MG63 (cell line): ENCODE measurements at regions not wholly inside any gene's neighbourhood (a gene's known extent, or its start where the extent isn't known, plus 50 kb on each side); places are given as distances from the start of the nearest gene placed in this dataset.
A peak's percentile ranks its signal among the peaks of the same experiment; 100 is the strongest.

Experiments
- DNase-seq: peaks from one replicate; pipeline ENCODE4 v3.0.0-alpha.2; 2020
- H3K27me3 ChIP-seq: fragments of 250-450 bp; sonication (Bioruptor Pico); 2 replicates; pipeline ENCODE4 v1.5.1; 2020; ENCODE audit warnings: mild to moderate bottlenecking, moderate library complexity
- H3K36me3 ChIP-seq: fragments of 250-450 bp; sonication (Bioruptor Pico); 2 replicates; pipeline ENCODE4 v1.5.1; 2020; ENCODE audit warnings: mild to moderate bottlenecking, moderate library complexity
- H3K4me3 ChIP-seq: fragments of 250-450 bp; sonication (Bioruptor Pico); 2 replicates; pipeline ENCODE4 v1.5.1; 2020; ENCODE audit warnings: mild to moderate bottlenecking, moderate library complexity
- H3K9me3 ChIP-seq: fragments of 250-450 bp; sonication (Bioruptor Pico); 2 replicates; pipeline ENCODE4 v1.5.1; 2020; ENCODE audit warnings: mild to moderate bottlenecking, moderate library complexity

GRCh38 chr2:22990246-22990645 is 394.7 kb upstream of the KLHL29 start:
- Histone ChIP-seq H3K4me3 (no peak overlapping the region), H3K36me3 (no peaks in the 10 kb centered on the region), H3K9me3 (no peaks in the 10 kb centered on the region), H3K27me3 (no peaks in the 10 kb centered on the region)
- no peak for DNase-seq

- H3K9me3 ChIP-seq, result no peaks in the 10 kb centered on the region
- no peak for DNase-seq
- H3K36me3 ChIP-seq, result no peaks in the 10 kb centered on the region
- no peaks in the 10 kb centered on the region for H3K27me3 ChIP-seq
- no peak overlapping the region for H3K4me3 ChIP-seq
Measured at GRCh38 chr2:22991844-22992243, 393.1 kb upstream of the KLHL29 start.

GRCh38 chr2:22992441-22992840 is 392.5 kb upstream of the KLHL29 start:
- DNase-seq, result no peak
- no peaks in the 10 kb centered on the region for H3K9me3 ChIP-seq

GRCh38 chr2:22993250-22993649 is 391.7 kb upstream of the KLHL29 start:
- Histone ChIP-seq H3K9me3 (no peaks in the 10 kb centered on the region), H3K27me3 (no peaks in the 10 kb centered on the region), H3K4me3 (no peak overlapping the region), H3K36me3 (no peaks in the 10 kb centered on the region)
- no peak for DNase-seq

More at GRCh38 chr2:22992441-22992840, 392.5 kb upstream of the KLHL29 start:
- Histone ChIP-seq H3K27me3 (no peaks in the 10 kb centered on the region), H3K4me3 (no peak overlapping the region), H3K36me3 (no peaks in the 10 kb centered on the region)

GRCh38 chr2:22995576-22995975 is 389.4 kb upstream of the KLHL29 start:
- H3K9me3 ChIP-seq, result no peaks in the 10 kb centered on the region
- H3K27me3 ChIP-seq, result no peaks in the 10 kb centered on the region
- H3K4me3 ChIP-seq, result no peak overlapping the region
- no peak for DNase-seq
- no peaks in the 10 kb centered on the region for H3K36me3 ChIP-seq

GRCh38 chr2:22996911-22997310 is 388.1 kb upstream of the KLHL29 start:
- DNase-seq, result no peak
- H3K9me3 ChIP-seq, result no peaks in the 10 kb centered on the region
- no peaks in the 10 kb centered on the region for H3K27me3 ChIP-seq
- H3K4me3 ChIP-seq, result no peak overlapping the region
- no peaks in the 10 kb centered on the region for H3K36me3 ChIP-seq

- Histone ChIP-seq H3K36me3 (no peaks in the 10 kb centered on the region), H3K4me3 (no peak overlapping the region), H3K9me3 (no peaks in the 10 kb centered on the region), H3K27me3 (no peaks in the 10 kb centered on the region)
- no peak for DNase-seq
Measured at GRCh38 chr2:22998359-22998758, 386.6 kb upstream of the KLHL29 start.

GRCh38 chr2:22999951-23000350 is 385.0 kb upstream of the KLHL29 start:
- DNase-seq, result peak; percentile 46
- Histone ChIP-seq H3K36me3 (no peaks in the 10 kb centered on the region), H3K4me3 (no peak overlapping the region), H3K27me3 (no peaks in the 10 kb centered on the region), H3K9me3 (no peaks in the 10 kb centered on the region)

GRCh38 chr2:23002234-23002633 is 382.7 kb upstream of the KLHL29 start:
- Histone ChIP-seq H3K36me3 (no peaks in the 10 kb centered on the region), H3K27me3 (no peaks in the 10 kb centered on the region), H3K9me3 (no peaks in the 10 kb centered on the region), H3K4me3 (no peak overlapping the region)
- no peak for DNase-seq

GRCh38 chr2:23005469-23005868 is 379.5 kb upstream of the KLHL29 start:
- no peak for DNase-seq
- Histone ChIP-seq H3K9me3 (no peaks in the 10 kb centered on the region), H3K4me3 (no peak overlapping the region), H3K27me3 (no peaks in the 10 kb centered on the region), H3K36me3 (no peaks in the 10 kb centered on the region)

- no peaks in the 10 kb centered on the region; the same call in 1 of the 2 replicates for H3K9me3 ChIP-seq
- DNase-seq, result no peak
- H3K27me3 ChIP-seq, result no peaks in the 10 kb centered on the region
- no peaks in the 10 kb centered on the region for H3K36me3 ChIP-seq
- no peak overlapping the region for H3K4me3 ChIP-seq
Measured at GRCh38 chr2:23007631-23008235, 377.2 kb upstream of the KLHL29 start.

GRCh38 chr2:23008440-23008839 is 376.5 kb upstream of the KLHL29 start:
- Histone ChIP-seq H3K36me3 (no peaks in the 10 kb centered on the region), H3K9me3 (no peaks in the 10 kb centered on the region; the same call in 1 of the 2 replicates), H3K27me3 (no peaks in the 10 kb centered on the region), H3K4me3 (no peak overlapping the region)
- no peak for DNase-seq

GRCh38 chr2:23008951-23009350 is 376.0 kb upstream of the KLHL29 start:
- H3K4me3 ChIP-seq, result no peak overlapping the region
- no peaks in the 10 kb centered on the region; the same call in 1 of the 2 replicates for H3K9me3 ChIP-seq
- no peak for DNase-seq
- no peaks in the 10 kb centered on the region for H3K27me3 ChIP-seq
- H3K36me3 ChIP-seq, result no peaks in the 10 kb centered on the region

- no peak overlapping the region for H3K4me3 ChIP-seq
- H3K9me3 ChIP-seq, result no peaks in the 10 kb centered on the region; the same call in 1 of the 2 replicates
- no peaks in the 10 kb centered on the region for H3K27me3 ChIP-seq
- DNase-seq, result peak; percentile 90
- H3K36me3 ChIP-seq, result no peaks in the 10 kb centered on the region
Measured at GRCh38 chr2:23009545-23010149, 375.3 kb upstream of the KLHL29 start.

GRCh38 chr2:23012499-23012898 is 372.5 kb upstream of the KLHL29 start:
- no peak for DNase-seq
- no peaks in the 10 kb centered on the region; the same call in 1 of the 2 replicates for H3K9me3 ChIP-seq
- no peak overlapping the region for H3K4me3 ChIP-seq
- H3K36me3 ChIP-seq, result no peaks in the 10 kb centered on the region
- H3K27me3 ChIP-seq, result no peaks in the 10 kb centered on the region

GRCh38 chr2:23015651-23016200 is 369.3 kb upstream of the KLHL29 start:
- Histone ChIP-seq H3K36me3 (no peaks in the 10 kb centered on the region), H3K27me3 (no peaks in the 10 kb centered on the region), H3K9me3 (no peaks in the 10 kb centered on the region; the same call in 1 of the 2 replicates), H3K4me3 (no peak overlapping the region)
- no peak for DNase-seq

GRCh38 chr2:23019476-23019875 is 365.5 kb upstream of the KLHL29 start:
- no peaks in the 10 kb centered on the region for H3K27me3 ChIP-seq
- H3K36me3 ChIP-seq, result no peaks in the 10 kb centered on the region
- H3K4me3 ChIP-seq, result no peak overlapping the region
- no peaks in the 10 kb centered on the region for H3K9me3 ChIP-seq
- DNase-seq, result no peak

GRCh38 chr2:23020659-23021058 is 364.3 kb upstream of the KLHL29 start:
- Histone ChIP-seq H3K36me3 (no peaks in the 10 kb centered on the region), H3K4me3 (no peak overlapping the region), H3K9me3 (no peaks in the 10 kb centered on the region), H3K27me3 (no peaks in the 10 kb centered on the region)
- no peak for DNase-seq
